G401 (cell line): ENCODE measurements at regions not wholly inside any gene's neighbourhood (a gene's known extent, or its start where the extent isn't known, plus 50 kb on each side); places are given as distances from the start of the nearest gene placed in this dataset.
"Not testable (repeated sequence)": the region's sequence is repeated elsewhere in the genome, so short reads cannot be mapped to it uniquely, and the experiment has no call there.

Experiments
- DNase-seq: peaks from one replicate; pipeline ENCODE4 v3.0.0-alpha.2; 2015; ENCODE audit warnings: low spot score
- in situ Hi-C: cut with HindIII; loops from 2 replicates; pipeline ENCODE4 v1.10.0; 2016; ENCODE audit warnings: low sequenced_read_pairs, mixed read lengths

DNA sequence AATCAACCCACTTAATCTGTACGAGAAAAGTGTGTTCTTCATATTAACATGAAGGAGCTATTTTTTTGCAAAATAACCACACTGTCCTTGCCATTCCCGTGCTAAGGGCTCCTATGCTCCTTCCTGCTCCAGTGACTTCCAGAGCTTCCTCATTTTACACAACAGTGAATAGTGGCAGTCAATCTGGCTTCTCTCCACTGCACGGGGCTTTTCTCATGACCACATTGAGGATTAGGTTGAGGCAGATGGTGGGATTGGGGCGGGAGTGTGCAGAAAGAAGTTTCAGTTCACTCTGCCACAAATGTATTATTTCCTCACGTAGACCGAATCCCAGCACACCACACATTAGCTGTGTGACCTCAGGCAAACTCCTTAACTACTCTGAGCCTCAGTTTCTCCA lies 235.1 kb downstream of the ARHGAP12 start:
- DNase-seq = no peak
- in situ Hi-C loops = no loop called here

GRCh38 chr10:31689233-31689632 lies 239.4 kb downstream of the ARHGAP12 start:
- in situ Hi-C loops = no loop called here

GRCh38 chr10:31687663-31688482 lies 240.8 kb downstream of the ARHGAP12 start:
- in situ Hi-C loops = no loop called here
- DNase-seq = no peak

More at GRCh38 chr10:31689233-31689632, 239.4 kb downstream of the ARHGAP12 start:
- DNase-seq = no peak

GRCh38 chr10:31686599-31686998 lies 242.0 kb downstream of the ARHGAP12 start:
- in situ Hi-C loops = no loop called here
- no peak for DNase-seq

DNA sequence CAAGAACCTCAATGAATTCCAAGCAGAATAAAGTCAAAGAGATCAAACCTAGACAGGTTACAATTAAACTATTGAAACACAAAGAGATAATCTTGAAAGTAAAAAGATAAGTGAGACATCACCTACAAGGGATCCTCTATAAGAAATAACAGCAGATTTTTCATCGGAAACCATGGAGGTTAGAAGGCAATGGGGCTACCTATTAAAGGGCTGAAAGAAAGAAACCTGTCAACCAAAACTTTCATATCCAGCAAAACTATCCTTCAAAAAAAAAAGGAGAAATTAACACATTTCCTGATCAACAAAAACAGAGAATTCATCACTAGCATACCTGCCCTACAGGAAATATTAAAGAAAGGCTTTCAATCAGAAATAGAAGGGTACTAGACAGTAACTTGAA lies 244.9 kb downstream of the ARHGAP12 start:
- in situ Hi-C loops = no loop called here
- DNase-seq = no peak

- DNase-seq = no peak
- in situ Hi-C loops = no loop called here
These were observed 248.7 kb downstream of the ARHGAP12 start for GRCh38 chr10:31679936-31680335.

DNA sequence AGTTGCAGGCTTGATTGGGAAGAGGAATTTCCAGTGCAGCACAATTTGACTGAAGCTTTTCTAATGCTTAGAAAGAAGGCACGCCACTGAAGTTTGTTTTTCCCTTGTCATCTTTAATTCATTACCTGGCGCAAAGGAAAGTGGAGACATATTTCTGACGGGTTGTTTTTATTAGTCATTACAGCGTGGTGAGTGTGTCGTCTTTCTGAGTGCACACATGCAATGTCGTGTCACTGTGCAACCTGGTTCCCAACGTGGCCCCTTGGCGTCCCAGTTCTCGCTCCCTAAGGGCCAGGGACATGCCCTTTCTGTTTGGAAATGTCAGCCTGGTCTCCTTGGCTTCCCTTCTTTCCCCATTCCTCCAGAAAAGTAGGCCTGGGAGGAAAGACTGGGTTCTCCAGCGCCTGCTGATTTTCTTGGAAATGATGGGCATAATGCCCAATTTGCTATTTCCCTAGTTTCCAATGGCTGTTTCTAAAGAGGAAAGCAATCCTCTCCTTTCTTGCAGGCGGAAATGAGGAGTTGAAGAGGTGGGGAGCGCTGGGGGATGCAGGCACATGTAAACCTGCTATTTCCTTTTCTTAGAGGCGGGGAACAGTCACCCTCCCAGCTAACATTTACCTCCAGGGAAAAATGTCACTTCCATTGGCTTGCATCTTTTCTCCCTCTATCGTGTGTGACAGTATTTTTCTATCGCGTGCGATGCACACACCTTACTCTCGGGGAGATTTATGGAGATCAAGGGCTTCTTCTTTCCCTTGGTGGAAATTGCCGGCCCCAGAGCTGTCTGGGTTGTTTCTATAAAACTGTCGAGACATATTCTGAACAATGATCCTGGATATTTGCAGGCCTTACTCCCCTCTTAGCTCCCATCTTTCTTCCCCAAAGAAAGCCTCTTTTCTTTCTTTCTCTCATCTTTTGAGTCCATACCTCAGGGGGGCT lies 249.8 kb downstream of the ARHGAP12 start:
- in situ Hi-C loops = no loop called here
- no peak for DNase-seq

DNA sequence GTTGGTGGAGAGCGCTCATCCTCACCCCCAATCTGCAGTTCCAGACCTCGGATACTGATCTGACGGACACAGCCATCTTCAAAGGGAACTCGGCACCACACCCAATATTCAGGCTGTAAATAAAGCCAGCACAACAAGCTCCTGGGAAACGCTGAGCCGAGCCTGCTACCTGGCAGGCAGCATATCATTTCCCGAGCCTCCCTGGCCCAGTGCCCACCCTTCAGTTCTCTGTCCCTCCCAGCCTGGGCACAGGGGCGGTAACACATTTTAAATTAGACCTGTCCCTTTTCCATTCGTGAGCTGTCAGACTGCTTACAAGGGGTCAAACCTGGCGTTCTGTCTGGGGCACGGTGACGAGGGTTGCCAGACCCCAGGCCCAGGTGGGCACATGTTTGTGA lies 250.5 kb downstream of the ARHGAP12 start:
- in situ Hi-C loops = no loop called here
- peak; percentile 38 for DNase-seq

- DNase-seq = peak; percentile 63
- in situ Hi-C loops = no loop called here
These were observed 251.2 kb downstream of the ARHGAP12 start for GRCh38 chr10:31677195-31678138.

GRCh38 chr10:31675726-31676125 lies 252.9 kb downstream of the ARHGAP12 start:
- DNase-seq = no peak
- in situ Hi-C loops = no loop called here

DNA sequence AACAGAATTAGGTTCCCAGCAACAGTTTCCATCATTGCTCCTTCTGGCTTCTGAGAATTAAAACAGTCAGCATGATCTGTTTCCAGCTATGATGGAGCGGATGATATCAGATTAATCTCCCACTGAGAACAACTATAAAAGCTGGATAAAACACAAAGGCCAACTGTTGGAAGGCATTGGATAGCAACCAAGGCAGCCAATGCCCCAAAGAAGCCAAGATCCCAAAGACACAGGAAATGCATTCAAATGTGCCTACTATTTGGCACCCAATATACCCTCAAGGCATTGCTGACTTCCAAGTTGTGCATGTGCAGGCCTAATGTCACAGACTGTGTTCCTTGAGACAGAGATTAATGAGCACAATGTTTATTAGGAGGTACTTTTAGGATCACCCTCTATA lies 259.3 kb downstream of the ARHGAP12 start:
- in situ Hi-C loops = no loop called here
- peak; percentile 67 for DNase-seq

- in situ Hi-C loops = no loop called here
- no peak for DNase-seq
These were observed 260.3 kb downstream of the ARHGAP12 start for GRCh38 chr10:31668326-31668725.

DNA sequence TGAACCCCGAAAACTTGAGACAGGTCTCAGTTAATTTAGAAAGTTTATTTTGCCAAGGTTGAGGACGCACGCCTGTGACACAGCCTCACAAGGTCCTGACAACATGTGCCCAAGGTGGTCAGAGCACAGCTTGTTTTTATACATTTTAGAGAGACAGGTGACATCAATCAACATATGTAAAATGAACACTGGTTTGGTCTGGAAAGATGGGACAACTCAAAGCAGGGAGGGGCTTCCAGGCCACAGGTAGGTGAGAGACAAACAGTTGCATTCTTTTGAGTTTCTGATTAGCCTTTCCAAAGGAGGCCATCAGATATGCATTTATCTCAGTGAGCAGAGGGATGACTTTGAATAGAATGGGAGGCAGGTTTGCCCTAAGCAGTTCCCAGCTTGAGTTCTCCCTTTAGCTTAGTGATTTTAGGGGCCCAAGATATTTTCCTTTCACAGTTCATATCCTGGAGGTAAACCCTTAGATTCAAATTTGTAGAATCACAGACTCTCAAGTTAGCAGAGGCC lies 262.8 kb downstream of the ARHGAP12 start:
- in situ Hi-C loops, DNase-seq: not testable (repeated sequence)

DNA sequence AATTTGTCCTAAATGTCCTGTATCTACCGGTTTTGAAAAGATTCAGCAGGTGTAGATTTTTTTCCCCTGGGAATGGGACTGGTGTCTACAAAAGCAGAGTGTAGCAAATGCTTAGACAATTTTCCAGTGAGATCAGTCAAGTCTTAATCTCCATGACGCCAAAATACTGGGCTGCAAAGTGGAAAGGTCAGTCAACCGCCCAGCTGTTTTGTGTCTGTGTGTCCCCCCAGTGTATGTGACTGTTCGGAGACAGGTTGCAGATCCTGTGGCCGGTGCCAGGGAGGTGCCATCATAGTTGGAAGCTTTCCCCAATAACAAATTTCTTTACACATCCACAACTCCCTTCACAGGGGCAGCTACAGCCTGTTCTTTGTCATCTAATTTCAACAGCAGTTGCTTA lies 263.8 kb downstream of the ARHGAP12 start:
- DNase-seq = no peak
- in situ Hi-C loops = no loop called here

- in situ Hi-C loops, DNase-seq: not testable (repeated sequence)
These were observed 264.6 kb downstream of the ARHGAP12 start for GRCh38 chr10:31664071-31664470.

DNA sequence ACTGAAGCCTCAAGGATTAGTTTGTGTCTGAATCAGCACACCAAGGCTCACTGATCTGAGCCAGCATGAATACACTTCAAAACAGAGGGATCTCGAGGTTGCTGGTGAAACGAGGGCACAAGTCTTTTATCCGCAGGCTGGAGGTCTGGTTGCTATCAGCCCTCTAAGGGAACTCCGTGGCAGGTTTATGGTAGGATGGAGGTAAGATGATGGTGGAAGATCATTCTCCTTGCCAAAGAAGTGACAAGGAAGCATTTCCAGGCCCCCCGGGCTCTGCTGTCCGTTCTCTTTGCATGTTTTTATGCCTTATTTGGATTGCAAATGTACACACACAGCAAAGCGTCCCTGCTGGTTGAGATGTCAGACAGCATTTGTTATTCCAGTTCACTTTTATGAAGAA lies 268.3 kb downstream of the ARHGAP12 start:
- no peak for DNase-seq
- in situ Hi-C loops = no loop called here

GRCh38 chr10:31659665-31660064 lies 269.0 kb downstream of the ARHGAP12 start:
- in situ Hi-C loops = no loop called here
- DNase-seq = no peak

- in situ Hi-C loops = no loop called here
- DNase-seq = no peak
These were observed 271.2 kb downstream of the ARHGAP12 start for GRCh38 chr10:31657434-31657872.
